ENCODE measurements at regions not wholly inside any gene's neighbourhood (a gene's known extent, or its start where the extent isn't known, plus 50 kb on each side); places are given as distances from the start of the nearest gene placed in this dataset.

GRCh38 chr10:37679465-37679864 lies 177.9 kb downstream of the ZNF248 start:
- no peaks in the 10 kb centered on the region for H3K36me3 ChIP-seq
- intact Hi-C loops (cut with DNase I) = no loop called here
- H3K27ac ChIP-seq = no peak overlapping the region
- H3K4me3 ChIP-seq = no peak overlapping the region
- H3K4me1 ChIP-seq = no peaks in the 10 kb centered on the region
- peaks cover 0 to 48% (median 24%) of the 10 kb centered on the region in 3 donors for H3K9me3 ChIP-seq
- no peak for DNase-seq
- H3K27me3 ChIP-seq = no peaks in the 10 kb centered on the region
- no peak for TF ChIP-seq POLR2A (IDR thresholded peaks at IDR 0.05)
- TF ChIP-seq CTCF (IDR thresholded peaks at IDR 0.05) = no peak
- 81 to 87% methylated on average over 3 to 7 of the region's 8 CpGs for WGBS, 2 donors

- WGBS, 2 donors = 69% methylated on average over 4 of the region's 4 CpGs
- intact Hi-C loops (cut with DNase I) = no loop called here
- H3K9me3 ChIP-seq = peaks cover 0 to 38% (median 12%) of the 10 kb centered on the region in 3 donors
- H3K27me3 ChIP-seq = no peaks in the 10 kb centered on the region
- DNase-seq = no peak
- TF ChIP-seq CTCF (IDR thresholded peaks at IDR 0.05) (no peak), POLR2A (IDR thresholded peaks at IDR 0.05) (no peak)
- H3K36me3 ChIP-seq = no peaks in the 10 kb centered on the region
- no peaks in the 10 kb centered on the region for H3K4me1 ChIP-seq
- H3K27ac ChIP-seq = no peak overlapping the region
- no peak overlapping the region for H3K4me3 ChIP-seq
Measured at GRCh38 chr10:37675449-37675848, 182.0 kb downstream of the ZNF248 start.

GRCh38 chr10:37671802-37672201 lies 185.6 kb downstream of the ZNF248 start:
- H3K36me3 ChIP-seq = no peaks in the 10 kb centered on the region
- H3K27me3 ChIP-seq = no peaks in the 10 kb centered on the region
- no peak for TF ChIP-seq CTCF (IDR thresholded peaks at IDR 0.05)
- TF ChIP-seq POLR2A (IDR thresholded peaks at IDR 0.05) = no peak
- no peak for DNase-seq
- H3K4me3 ChIP-seq = no peak overlapping the region
- WGBS, 2 donors = 8 to 20% methylated on average over 1 of the region's 1 CpG
- H3K4me1 ChIP-seq = no peaks in the 10 kb centered on the region
- intact Hi-C loops (cut with DNase I) = no loop called here
- peaks cover 0 to 18% (median 0%) of the 10 kb centered on the region in 3 donors for H3K9me3 ChIP-seq
- no peak overlapping the region for H3K27ac ChIP-seq

- DNase-seq = no peak
- intact Hi-C loops (cut with DNase I) = no loop called here
- Histone ChIP-seq H3K27me3 (no peaks in the 10 kb centered on the region), H3K4me3 (no peak overlapping the region), H3K9me3 (peaks cover 0 to 18% (median 0%) of the 10 kb centered on the region in 3 donors), H3K27ac (no peak overlapping the region), H3K36me3 (no peaks in the 10 kb centered on the region), H3K4me1 (no peaks in the 10 kb centered on the region)
- TF ChIP-seq CTCF (IDR thresholded peaks at IDR 0.05) (no peak), POLR2A (IDR thresholded peaks at IDR 0.05) (no peak)
Measured at GRCh38 chr10:37667736-37668135, 189.7 kb downstream of the ZNF248 start.

GRCh38 chr10:37654466-37654865 lies 202.9 kb downstream of the ZNF248 start:
- intact Hi-C loops (cut with DNase I) = no loop called here
- H3K27me3 ChIP-seq = no peaks in the 10 kb centered on the region
- H3K27ac ChIP-seq = no peak overlapping the region
- WGBS, 2 donors = 33% methylated on average over 1 of the region's 2 CpGs
- no peak for TF ChIP-seq POLR2A (IDR thresholded peaks at IDR 0.05)
- TF ChIP-seq CTCF (IDR thresholded peaks at IDR 0.05) = no peak
- H3K4me3 ChIP-seq = no peak overlapping the region
- no peaks in the 10 kb centered on the region for H3K36me3 ChIP-seq
- DNase-seq = no peak
- H3K9me3 ChIP-seq = peaks cover 0 to 25% (median 0%) of the 10 kb centered on the region in 3 donors
- no peaks in the 10 kb centered on the region for H3K4me1 ChIP-seq
